ENCODE measurements at regions not wholly inside any gene's neighbourhood (a gene's known extent, or its start where the extent isn't known, plus 50 kb on each side); places are given as distances from the start of the nearest gene placed in this dataset.

DNA sequence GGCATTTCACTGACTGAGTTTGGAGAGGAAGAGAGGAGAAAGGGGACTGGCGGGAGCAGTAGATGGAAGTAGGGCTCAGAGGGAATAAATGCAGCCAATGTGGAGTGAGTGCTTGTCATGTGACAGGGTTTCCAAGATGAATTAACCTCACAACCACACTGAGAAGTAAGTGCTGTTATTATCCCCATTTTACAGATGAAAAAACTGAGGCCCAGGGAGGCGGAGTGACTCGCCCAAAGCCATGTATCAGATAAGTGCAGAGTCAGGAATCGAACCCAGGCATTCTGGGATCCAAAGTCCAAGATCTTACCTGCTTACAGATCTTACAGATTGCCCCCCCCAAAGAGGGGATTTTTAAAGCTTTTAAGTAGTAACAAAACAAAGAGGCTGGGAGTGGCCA lies 207.2 kb downstream of the SHQ1 start:
- no peak for DNase-seq (ENCODE audit: unreplicated experiment)
- Mint-ChIP-seq H3K27ac (ENCODE audit: low read depth, unreplicated experiment) (no peak overlapping the region), H3K9me3 (ENCODE audit: unreplicated experiment) (no peaks in the 10 kb centered on the region), H3K4me1 (ENCODE audit: insufficient read depth, unreplicated experiment) (peaks cover 5% of the 10 kb centered on the region), H3K27me3 (ENCODE audit: insufficient read depth, unreplicated experiment) (peaks cover 17% of the 10 kb centered on the region), H3K4me3 (ENCODE audit: unreplicated experiment) (no peak overlapping the region), H3K36me3 (ENCODE audit: insufficient read depth, unreplicated experiment) (no peaks in the 10 kb centered on the region)
- ChIA-PET POLR2A (no interaction called here), CTCF (no interaction called here)
- intact Hi-C loops (cut with micrococcal nuclease): no loop called here
- no TSS peak for BruUV-seq (replicated peaks)
- TF ChIP-seq, protein P1, sequence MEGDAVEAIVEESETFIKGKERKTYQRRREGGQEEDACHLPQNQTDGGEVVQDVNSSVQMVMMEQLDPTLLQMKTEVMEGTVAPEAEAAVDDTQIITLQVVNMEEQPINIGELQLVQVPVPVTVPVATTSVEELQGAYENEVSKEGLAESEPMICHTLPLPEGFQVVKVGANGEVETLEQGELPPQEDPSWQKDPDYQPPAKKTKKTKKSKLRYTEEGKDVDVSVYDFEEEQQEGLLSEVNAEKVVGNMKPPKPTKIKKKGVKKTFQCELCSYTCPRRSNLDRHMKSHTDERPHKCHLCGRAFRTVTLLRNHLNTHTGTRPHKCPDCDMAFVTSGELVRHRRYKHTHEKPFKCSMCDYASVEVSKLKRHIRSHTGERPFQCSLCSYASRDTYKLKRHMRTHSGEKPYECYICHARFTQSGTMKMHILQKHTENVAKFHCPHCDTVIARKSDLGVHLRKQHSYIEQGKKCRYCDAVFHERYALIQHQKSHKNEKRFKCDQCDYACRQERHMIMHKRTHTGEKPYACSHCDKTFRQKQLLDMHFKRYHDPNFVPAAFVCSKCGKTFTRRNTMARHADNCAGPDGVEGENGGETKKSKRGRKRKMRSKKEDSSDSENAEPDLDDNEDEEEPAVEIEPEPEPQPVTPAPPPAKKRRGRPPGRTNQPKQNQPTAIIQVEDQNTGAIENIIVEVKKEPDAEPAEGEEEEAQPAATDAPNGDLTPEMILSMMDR (IDR thresholded peaks at IDR 0.05; ENCODE audit: unreplicated experiment): no peak

DNA sequence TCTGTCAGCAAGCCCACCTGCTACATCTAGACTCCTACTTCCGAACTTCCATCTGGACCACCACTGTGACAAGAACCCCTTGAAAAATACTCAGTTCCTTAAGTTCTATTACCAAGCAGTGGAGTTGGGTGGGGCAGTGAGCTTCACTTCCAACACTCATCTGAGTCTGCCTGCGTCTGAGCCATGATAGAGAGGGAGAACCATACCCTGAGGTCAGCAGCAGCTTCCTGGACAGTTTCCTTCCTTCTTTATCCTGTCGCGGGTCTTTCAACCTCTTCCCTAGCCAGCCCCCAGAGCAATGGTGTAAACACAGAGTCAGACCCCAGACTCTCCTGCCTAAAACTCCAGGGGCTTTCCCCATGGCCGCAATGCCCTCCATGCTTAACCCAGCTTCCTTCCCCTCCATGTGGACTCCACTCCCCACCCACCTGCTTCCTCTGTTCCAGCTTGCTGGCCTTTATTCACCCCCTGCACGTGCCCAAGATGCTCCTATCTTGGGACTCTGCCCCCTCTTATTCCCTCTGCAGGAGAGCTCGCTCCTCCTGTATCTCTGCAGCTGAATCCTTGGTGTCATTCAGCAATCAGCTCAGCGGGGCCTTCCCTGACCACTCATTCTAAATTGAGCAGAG lies 211.2 kb downstream of the SHQ1 start:
- TF ChIP-seq, protein P1 (IDR thresholded peaks at IDR 0.05; ENCODE audit: unreplicated experiment): no peak
- Mint-ChIP-seq H3K27ac (ENCODE audit: low read depth, unreplicated experiment) (no peak overlapping the region), H3K4me3 (ENCODE audit: unreplicated experiment) (no peak overlapping the region), H3K4me1 (ENCODE audit: insufficient read depth, unreplicated experiment) (peaks cover 5% of the 10 kb centered on the region), H3K9me3 (ENCODE audit: unreplicated experiment) (no peaks in the 10 kb centered on the region), H3K27me3 (ENCODE audit: insufficient read depth, unreplicated experiment) (peaks cover 17% of the 10 kb centered on the region), H3K36me3 (ENCODE audit: insufficient read depth, unreplicated experiment) (no peaks in the 10 kb centered on the region)
- ChIA-PET POLR2A (no interaction called here), CTCF (no interaction called here)
- DNase-seq (ENCODE audit: unreplicated experiment): no peak
- no TSS peak for BruUV-seq (replicated peaks)
- intact Hi-C loops (cut with micrococcal nuclease): no loop called here

DNA sequence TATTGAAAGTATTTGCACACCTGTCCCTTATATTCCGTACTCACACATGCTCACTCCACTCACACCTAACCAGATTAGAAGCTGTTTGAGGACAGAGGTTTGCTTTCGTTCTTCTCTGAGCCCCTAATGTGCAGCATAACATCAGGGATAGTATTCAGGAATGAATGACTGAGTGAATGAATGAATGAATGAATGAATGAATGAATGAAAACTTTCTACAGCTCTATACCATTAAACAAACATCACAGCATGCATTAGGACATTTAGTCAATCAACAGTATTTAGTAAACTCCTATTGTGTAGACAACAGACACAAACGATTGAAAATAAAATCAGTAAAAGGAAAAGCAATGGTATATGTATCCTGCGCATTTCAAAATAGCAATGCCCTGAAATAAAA lies 212.7 kb downstream of the SHQ1 start:
- Mint-ChIP-seq H3K4me1 (ENCODE audit: insufficient read depth, unreplicated experiment) (peaks cover 5% of the 10 kb centered on the region), H3K36me3 (ENCODE audit: insufficient read depth, unreplicated experiment) (no peaks in the 10 kb centered on the region), H3K4me3 (ENCODE audit: unreplicated experiment) (no peak overlapping the region), H3K27me3 (ENCODE audit: insufficient read depth, unreplicated experiment) (peaks cover 17% of the 10 kb centered on the region), H3K9me3 (ENCODE audit: unreplicated experiment) (no peaks in the 10 kb centered on the region), H3K27ac (ENCODE audit: low read depth, unreplicated experiment) (no peak overlapping the region)
- DNase-seq (ENCODE audit: unreplicated experiment): no peak
- POLR2A ChIA-PET: interaction anchor here (0.7 kb wide), 1 partner anchor 87 kb away, joined by 4 read pairs; no protein-coding TSS in a partner anchor
- CTCF ChIA-PET: interaction anchor here (0.7 kb wide), 1 partner anchor 443 kb away, joined by 3 read pairs; no protein-coding TSS in a partner anchor
- intact Hi-C loops (cut with micrococcal nuclease): no loop called here
- no TSS peak for BruUV-seq (replicated peaks)
- TF ChIP-seq, protein P1 (IDR thresholded peaks at IDR 0.05; ENCODE audit: unreplicated experiment): no peak

DNA sequence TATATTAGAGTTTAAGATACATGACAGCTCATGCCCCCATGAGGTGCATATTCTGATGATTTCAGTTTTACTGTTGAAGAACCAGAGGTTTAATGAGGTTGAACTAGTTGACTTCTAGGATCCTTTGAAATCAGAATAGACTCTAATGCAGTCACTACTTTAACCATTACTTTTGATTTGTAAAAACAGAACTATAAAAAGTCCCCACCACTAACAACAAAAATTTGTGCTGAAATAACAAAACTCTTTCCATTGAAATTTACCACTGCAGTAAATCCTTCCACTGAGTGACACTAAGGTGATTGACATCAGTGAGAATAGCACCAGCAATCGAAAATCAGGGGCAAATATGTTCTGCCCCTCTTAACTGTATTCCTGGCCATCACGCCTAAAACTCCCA lies 214.1 kb downstream of the SHQ1 start:
- ChIA-PET CTCF (interaction anchor here (0.6 to 0.8 kb wide), 2 partner anchors 24 to 674 kb away, joined by 3 to 4 read pairs; no protein-coding TSS in a partner anchor), POLR2A (interaction anchor here (0.9 kb wide), 1 partner anchor 19 kb away, joined by 3 read pairs; no protein-coding TSS in a partner anchor)
- DNase-seq (ENCODE audit: unreplicated experiment): no peak
- TF ChIP-seq, protein P1 (IDR thresholded peaks at IDR 0.05; ENCODE audit: unreplicated experiment): no peak
- Mint-ChIP-seq H3K36me3 (ENCODE audit: insufficient read depth, unreplicated experiment) (no peaks in the 10 kb centered on the region), H3K4me3 (ENCODE audit: unreplicated experiment) (no peak overlapping the region), H3K27me3 (ENCODE audit: insufficient read depth, unreplicated experiment) (peaks cover 17% of the 10 kb centered on the region), H3K4me1 (ENCODE audit: insufficient read depth, unreplicated experiment) (peaks cover 4% of the 10 kb centered on the region), H3K9me3 (ENCODE audit: unreplicated experiment) (no peaks in the 10 kb centered on the region), H3K27ac (ENCODE audit: low read depth, unreplicated experiment) (no peak overlapping the region)
- BruUV-seq (replicated peaks): no TSS peak
- intact Hi-C loops (cut with micrococcal nuclease): no loop called here

Data from MCF 10A (cell line).